Stimulated activated effector memory CD8-positive, alpha-beta T cell treated with anti-CD3 and anti-CD28 coated beads, Interleukin-12 subunit alpha, Interleukin-12 subunit beta, amount 100 ng/mL, for 72 hours (primary cell): ENCODE measurements at regions not wholly inside any gene's neighbourhood (a gene's known extent, or its start where the extent isn't known, plus 50 kb on each side); places are given as distances from the start of the nearest gene placed in this dataset.
"Not testable (repeated sequence)": the region's sequence is repeated elsewhere in the genome, so short reads cannot be mapped to it uniquely, and the experiment has no call there.

Experiments used
- ATAC-seq: fragments of 150-1000 bp; cut with Tn5 transposase; 2 replicates; pipeline ENCODE4 v1.10.0; 2021
- DNase-seq, 2 donors: peaks; one replicate each; pipeline ENCODE4 v3.0.0; 2021 to 2022; ENCODE audit warnings: low spot score in 2 of 2
- H3K27ac Mint-ChIP-seq: one replicate; pipeline ENCODE4 v1.8.0; 2022; ENCODE audit warnings: mild to moderate bottlenecking, mixed read lengths
- H3K36me3 Mint-ChIP-seq: one replicate; pipeline ENCODE4 v1.8.0; 2022; ENCODE audit warnings: mild to moderate bottlenecking, mixed read lengths
- H3K4me1 Mint-ChIP-seq: one replicate; pipeline ENCODE4 v1.8.0; 2022; ENCODE audit warnings: mixed read lengths
- H3K4me3 Mint-ChIP-seq: one replicate; pipeline ENCODE4 v1.8.0; 2022; ENCODE audit warnings: mild to moderate bottlenecking, mixed read lengths
- H3K9me3 Mint-ChIP-seq: one replicate; pipeline ENCODE4 v1.8.0; 2022; ENCODE audit warnings: mixed read lengths

DNA sequence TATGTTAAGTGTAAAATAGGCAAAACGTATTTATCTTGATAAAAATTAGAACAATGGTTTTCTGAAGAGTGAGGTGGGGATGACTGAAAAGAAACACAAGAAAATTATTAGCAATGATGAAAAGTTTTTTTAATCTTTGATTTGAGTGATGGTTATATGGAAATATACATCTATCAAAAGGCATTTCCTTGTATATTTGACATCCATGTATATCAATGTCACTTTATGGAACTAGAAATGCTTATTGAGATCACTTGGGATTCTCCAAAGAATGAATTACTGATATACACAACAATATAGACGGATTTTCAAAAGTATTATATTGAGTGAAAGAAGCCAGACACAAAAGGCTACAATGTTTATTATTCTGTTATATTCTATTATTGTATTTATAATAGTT is 1042.0 kb upstream of the POT1 start:
- no peak overlapping the region for H3K4me3 Mint-ChIP-seq
- peaks cover 5% of the 10 kb centered on the region for H3K9me3 Mint-ChIP-seq
- ATAC-seq (no peak), DNase-seq (no peak)
- no peak overlapping the region for H3K27ac Mint-ChIP-seq
- H3K36me3 Mint-ChIP-seq, result no peaks in the 10 kb centered on the region
- no peaks in the 10 kb centered on the region for H3K4me1 Mint-ChIP-seq

GRCh38 chr7:125966278-125967048 is 1036.8 kb upstream of the POT1 start:
- ATAC-seq, result no peak
- Mint-ChIP-seq H3K4me1 (no peaks in the 10 kb centered on the region), H3K36me3 (no peaks in the 10 kb centered on the region), H3K27ac (no peak overlapping the region), H3K4me3 (no peak overlapping the region), H3K9me3 (peaks cover 8% of the 10 kb centered on the region)
- no peak for DNase-seq

- Mint-ChIP-seq H3K9me3 (peaks cover 7% of the 10 kb centered on the region), H3K4me1 (no peaks in the 10 kb centered on the region), H3K4me3 (no peak overlapping the region), H3K27ac (no peak overlapping the region), H3K36me3 (no peaks in the 10 kb centered on the region)
- DNase-seq (no peak), ATAC-seq (no peak)
Observed at GRCh38 chr7:125934955-125935354, 1005.3 kb upstream of the POT1 start.

DNA sequence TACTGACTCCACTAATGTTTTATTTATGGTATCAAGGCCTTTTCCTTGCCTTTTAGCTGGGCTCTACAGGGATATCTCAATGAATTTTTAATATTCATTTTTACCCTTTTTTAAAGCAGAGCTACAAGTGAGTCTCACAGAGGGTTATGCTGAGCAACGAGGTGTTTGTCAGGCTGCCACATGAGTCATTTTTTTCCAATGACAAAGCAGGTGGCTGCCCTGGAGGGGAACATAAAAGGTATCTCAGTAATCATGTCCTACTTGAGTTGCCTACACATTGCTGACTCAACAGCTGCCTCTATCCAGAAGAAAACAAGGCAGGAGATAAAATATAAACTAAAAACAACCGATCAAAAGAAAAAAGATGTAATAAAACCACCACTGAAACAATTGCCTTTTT is 1004.9 kb upstream of the POT1 start:
- Mint-ChIP-seq H3K36me3 (no peaks in the 10 kb centered on the region), H3K4me1 (no peaks in the 10 kb centered on the region), H3K4me3 (no peak overlapping the region), H3K9me3 (peaks cover 7% of the 10 kb centered on the region), H3K27ac (no peak overlapping the region)
- DNase-seq (no peak), ATAC-seq (no peak)

- H3K9me3 Mint-ChIP-seq, result peaks cover 4% of the 10 kb centered on the region
- no peaks in the 10 kb centered on the region for H3K4me1 Mint-ChIP-seq
- no peaks in the 10 kb centered on the region for H3K36me3 Mint-ChIP-seq
- ATAC-seq (no peak), DNase-seq (no peak)
- H3K4me3 Mint-ChIP-seq, result no peak overlapping the region
- no peak overlapping the region for H3K27ac Mint-ChIP-seq
Observed at GRCh38 chr7:125930848-125931247, 1001.2 kb upstream of the POT1 start.

GRCh38 chr7:125927556-125927955 is 997.9 kb upstream of the POT1 start:
- no peak for DNase-seq
- Mint-ChIP-seq H3K9me3 (peaks cover 14% of the 10 kb centered on the region), H3K27ac (no peak overlapping the region), H3K36me3 (no peaks in the 10 kb centered on the region), H3K4me3 (no peak overlapping the region), H3K4me1 (no peaks in the 10 kb centered on the region)
- no peak for ATAC-seq

DNA sequence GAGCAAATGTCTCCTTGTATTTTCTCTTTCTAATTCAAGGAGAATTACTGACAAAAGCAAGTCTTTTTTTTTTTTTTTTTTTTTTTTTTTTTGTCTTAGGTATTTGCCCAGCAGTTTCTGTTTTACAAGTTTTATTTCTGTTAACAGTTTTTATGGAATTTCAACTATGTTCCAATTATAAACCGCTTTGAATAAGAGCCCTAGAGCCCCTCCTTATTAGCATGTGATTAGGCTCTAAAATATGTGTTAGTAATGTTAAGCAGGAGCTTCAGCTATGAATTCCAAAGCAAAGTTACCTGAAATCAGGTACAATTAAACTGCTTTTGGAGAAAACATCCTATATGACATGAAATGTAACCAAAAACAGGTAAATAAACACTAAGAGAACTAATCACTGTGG is 997.0 kb upstream of the POT1 start:
- Mint-ChIP-seq H3K4me3 (no peak overlapping the region), H3K4me1 (no peaks in the 10 kb centered on the region), H3K36me3 (no peaks in the 10 kb centered on the region), H3K9me3 (peaks cover 14% of the 10 kb centered on the region), H3K27ac (no peak overlapping the region)
- DNase-seq (no peak), ATAC-seq (no peak)

- Mint-ChIP-seq H3K4me3 (no peak overlapping the region), H3K4me1 (no peaks in the 10 kb centered on the region), H3K9me3 (peaks cover 17% of the 10 kb centered on the region), H3K36me3 (no peaks in the 10 kb centered on the region), H3K27ac (no peak overlapping the region)
- ATAC-seq (no peak), DNase-seq (no peak)
Observed at GRCh38 chr7:125924037-125924436, 994.4 kb upstream of the POT1 start.

DNA sequence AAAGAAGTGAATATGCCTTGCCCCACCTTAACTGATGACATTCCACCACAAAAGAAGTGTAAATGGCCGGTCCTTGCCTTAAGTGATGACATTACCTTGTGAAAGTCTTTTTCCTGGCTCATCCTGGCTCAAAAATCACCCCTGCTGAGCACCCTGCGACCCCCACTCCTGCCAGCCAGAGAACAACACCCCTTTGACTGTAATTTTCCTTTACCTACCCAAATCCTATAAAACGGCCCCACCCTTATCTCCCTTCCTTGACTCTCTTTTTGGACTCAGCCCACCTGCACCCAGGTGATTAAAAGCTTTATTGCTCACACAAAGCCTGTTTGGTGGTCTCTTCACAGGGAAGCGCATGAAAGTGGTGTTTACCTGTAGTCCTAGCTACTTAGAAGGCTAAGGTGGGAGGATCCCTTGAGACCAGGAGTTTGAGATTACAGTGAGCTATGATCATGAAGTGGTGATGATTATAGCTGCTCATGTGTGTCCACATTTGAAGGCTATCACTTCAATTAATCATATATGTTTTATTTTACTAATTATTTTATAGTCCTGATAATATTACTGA is 985.8 kb upstream of the POT1 start:
- H3K36me3 Mint-ChIP-seq, DNase-seq, H3K27ac Mint-ChIP-seq, H3K4me1 Mint-ChIP-seq, H3K4me3 Mint-ChIP-seq, ATAC-seq: not testable (repeated sequence)
- H3K9me3 Mint-ChIP-seq, result peaks cover 48% of the 10 kb centered on the region

GRCh38 chr7:125908711-125909110 is 979.1 kb upstream of the POT1 start:
- no peaks in the 10 kb centered on the region for H3K36me3 Mint-ChIP-seq
- ATAC-seq, result no peak
- no peaks in the 10 kb centered on the region for H3K4me1 Mint-ChIP-seq
- no peak for DNase-seq
- no peak overlapping the region for H3K27ac Mint-ChIP-seq
- no peak overlapping the region for H3K4me3 Mint-ChIP-seq
- H3K9me3 Mint-ChIP-seq, result peaks cover 32% of the 10 kb centered on the region

DNA sequence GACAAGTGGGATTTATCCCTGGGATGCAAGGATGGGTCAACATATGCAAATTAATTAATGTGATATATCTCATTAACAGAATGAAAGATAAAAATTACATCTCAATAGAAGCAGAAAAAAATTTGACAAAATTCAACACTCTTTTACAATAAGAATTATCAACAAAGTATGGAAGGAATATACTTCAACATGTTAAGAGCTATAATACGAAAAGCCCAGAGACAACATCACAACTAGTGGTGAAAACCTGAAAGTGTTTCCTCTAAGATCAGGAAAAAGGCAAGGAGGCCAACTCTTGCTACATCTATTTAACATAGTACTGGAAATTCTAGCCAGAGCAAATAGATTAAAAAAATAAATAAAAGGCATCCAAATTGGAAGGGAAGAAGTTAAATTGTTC is 970.0 kb upstream of the POT1 start:
- ATAC-seq, result no peak
- Mint-ChIP-seq H3K4me1 (no peaks in the 10 kb centered on the region), H3K36me3 (no peaks in the 10 kb centered on the region), H3K4me3 (no peak overlapping the region), H3K9me3 (peaks cover 27% of the 10 kb centered on the region), H3K27ac (no peak overlapping the region)
- DNase-seq, result no peak

- Mint-ChIP-seq H3K4me1 (no peaks in the 10 kb centered on the region), H3K9me3 (peaks cover 13% of the 10 kb centered on the region), H3K36me3 (no peaks in the 10 kb centered on the region), H3K4me3 (no peak overlapping the region), H3K27ac (no peak overlapping the region)
- ATAC-seq (no peak), DNase-seq (no peak)
Observed at GRCh38 chr7:125892434-125892833, 962.8 kb upstream of the POT1 start.

DNA sequence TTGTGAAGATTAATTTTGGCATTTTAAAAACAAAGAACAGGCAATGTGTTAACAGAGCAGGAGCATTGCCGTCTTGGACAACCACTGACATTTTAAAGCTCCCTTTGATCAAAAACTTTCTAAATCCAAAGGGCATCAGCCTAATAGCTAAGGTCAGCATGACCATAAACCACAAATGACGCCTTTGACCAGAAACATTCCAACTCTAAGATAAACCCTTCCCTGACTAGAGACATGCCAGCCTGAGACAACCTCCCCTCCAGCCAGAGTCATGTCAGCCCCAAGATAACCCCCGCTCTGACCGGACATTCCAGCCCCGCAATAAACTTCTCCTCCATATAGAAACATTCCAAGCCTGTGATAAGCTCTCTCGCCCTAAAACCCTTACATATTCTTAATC is 949.4 kb upstream of the POT1 start:
- peaks cover 4% of the 10 kb centered on the region for H3K9me3 Mint-ChIP-seq
- no peak for ATAC-seq
- no peak for DNase-seq
- no peak overlapping the region for H3K4me3 Mint-ChIP-seq
- no peaks in the 10 kb centered on the region for H3K4me1 Mint-ChIP-seq
- H3K27ac Mint-ChIP-seq, result no peak overlapping the region
- H3K36me3 Mint-ChIP-seq, result no peaks in the 10 kb centered on the region

- no peak overlapping the region for H3K4me3 Mint-ChIP-seq
- peaks cover 4% of the 10 kb centered on the region for H3K9me3 Mint-ChIP-seq
- DNase-seq (no peak), ATAC-seq (no peak)
- H3K4me1 Mint-ChIP-seq, result no peaks in the 10 kb centered on the region
- no peaks in the 10 kb centered on the region for H3K36me3 Mint-ChIP-seq
- H3K27ac Mint-ChIP-seq, result no peak overlapping the region
Observed at GRCh38 chr7:125878235-125878956, 948.8 kb upstream of the POT1 start.

DNA sequence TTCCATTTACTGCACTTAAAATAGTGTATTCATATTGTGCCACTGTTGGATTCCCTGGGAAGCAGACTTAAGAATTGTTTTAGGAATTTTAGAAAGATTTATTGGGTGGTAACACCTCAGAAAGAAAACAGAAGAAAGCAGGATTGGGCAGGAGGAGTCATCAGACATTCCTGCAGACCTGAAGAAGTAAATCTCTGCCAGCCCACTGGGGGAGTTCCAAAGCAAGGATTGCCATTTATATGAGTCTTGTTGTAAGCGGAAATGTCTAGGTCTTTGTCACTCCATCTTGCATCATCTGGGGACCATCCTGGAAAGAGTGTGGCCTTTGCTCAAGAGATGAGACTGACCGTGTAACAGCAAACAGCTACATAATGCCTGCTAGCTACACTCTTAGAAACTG is 947.6 kb upstream of the POT1 start:
- ATAC-seq (no peak), DNase-seq (no peak)
- Mint-ChIP-seq H3K4me1 (no peaks in the 10 kb centered on the region), H3K4me3 (no peak overlapping the region), H3K36me3 (no peaks in the 10 kb centered on the region), H3K9me3 (peaks cover 9% of the 10 kb centered on the region), H3K27ac (no peak overlapping the region)

- Mint-ChIP-seq H3K4me1 (no peaks in the 10 kb centered on the region), H3K9me3 (peaks cover 9% of the 10 kb centered on the region), H3K36me3 (no peaks in the 10 kb centered on the region), H3K27ac (no peak overlapping the region), H3K4me3 (no peak overlapping the region)
- ATAC-seq (no peak), DNase-seq (no peak)
Observed at GRCh38 chr7:125876431-125876830, 946.8 kb upstream of the POT1 start.
